DOHH2 (cell line): ENCODE measurements at regions not wholly inside any gene's neighbourhood (a gene's known extent, or its start where the extent isn't known, plus 50 kb on each side); places are given as distances from the start of the nearest gene placed in this dataset.

Source experiments
- H3F3A ChIP-seq: fragments of 200-600 bp; sonication (generic), shearing (Covaris generic); 2 replicates; pipeline ENCODE4 v1.6.0; 2016; ENCODE audit warnings: antibody characterized with exemption, mild to moderate bottlenecking; ENCODE audit not compliant: control insufficient read depth, insufficient read depth
- H3K27ac ChIP-seq: fragments of 200-600 bp; sonication (generic); 2 replicates; pipeline ENCODE4 v1.5.1; 2014; ENCODE audit warnings: low read depth, mild to moderate bottlenecking, low read length, moderate library complexity
- H3K27me3 ChIP-seq: fragments of 200-600 bp; sonication (generic); 2 replicates; pipeline ENCODE4 v1.6.1; 2014; ENCODE audit warnings: mild to moderate bottlenecking, low read length, mixed read lengths; ENCODE audit not compliant: control insufficient read depth
- H3K36me3 ChIP-seq: fragments of 200-600 bp; sonication (generic); 2 replicates; pipeline ENCODE4 v1.6.1; 2014; ENCODE audit warnings: mild to moderate bottlenecking, low read length, moderate library complexity, mixed read lengths; ENCODE audit not compliant: control insufficient read depth
- H3K4me1 ChIP-seq: fragments of 200-600 bp; sonication (generic); 2 replicates; pipeline ENCODE4 v1.6.1; 2014; ENCODE audit warnings: mild to moderate bottlenecking, low read length, mixed read lengths; ENCODE audit not compliant: control insufficient read depth
- H3K4me2 ChIP-seq: fragments of 200-600 bp; sonication (generic); 2 replicates; pipeline ENCODE4 v1.6.0; 2014; ENCODE audit warnings: mild to moderate bottlenecking, low read length, moderate library complexity
- H3K4me3 ChIP-seq: fragments of 200-600 bp; sonication (generic); 2 replicates; pipeline ENCODE4 v1.5.1; 2014; ENCODE audit warnings: mild to moderate bottlenecking, low read length, mixed read lengths
- H3K79me2 ChIP-seq: fragments of 200-600 bp; sonication (generic); 2 replicates; pipeline ENCODE4 v1.6.1; 2014; ENCODE audit warnings: mild to moderate bottlenecking, low read length, mixed read lengths; ENCODE audit not compliant: control insufficient read depth
- H3K9me2 ChIP-seq: fragments of 200-600 bp; sonication (generic); replicated peaks from 2 replicates; pipeline ENCODE4 v1.6.1; 2014; ENCODE audit warnings: mild to moderate bottlenecking, low read length, mixed read lengths; ENCODE audit not compliant: control insufficient read depth
- H3K9me3 ChIP-seq: fragments of 200-600 bp; sonication (generic); 2 replicates; pipeline ENCODE4 v1.6.1; 2014; ENCODE audit warnings: antibody characterized with exemption, low read length, mixed read lengths; ENCODE audit not compliant: control insufficient read depth, insufficient read depth
- H4K20me1 ChIP-seq: fragments of 200-600 bp; sonication (generic); 2 replicates; pipeline ENCODE4 v1.6.0; 2014; ENCODE audit warnings: low read depth, mild to moderate bottlenecking, antibody characterized with exemption, low read length, moderate library complexity; ENCODE audit not compliant: control insufficient read depth, insufficient read depth
- CTCF ChIP-seq: fragments of 200-600 bp; sonication (generic); IDR thresholded peaks from one replicate; pipeline ENCODE4 v1.5.1; 2014; ENCODE audit warnings: antibody characterized with exemption, mild to moderate bottlenecking, low read depth, low read length; ENCODE audit not compliant: poor library complexity, severe bottlenecking
- EZH2phosphoT487 ChIP-seq: fragments of 200-600 bp; sonication (generic); IDR thresholded peaks from 2 replicates; pipeline ENCODE4 v1.6.1; 2017; ENCODE audit warnings: borderline replicate concordance, mild to moderate bottlenecking, antibody characterized with exemption, low read length, moderate library complexity, mixed read lengths

DNA sequence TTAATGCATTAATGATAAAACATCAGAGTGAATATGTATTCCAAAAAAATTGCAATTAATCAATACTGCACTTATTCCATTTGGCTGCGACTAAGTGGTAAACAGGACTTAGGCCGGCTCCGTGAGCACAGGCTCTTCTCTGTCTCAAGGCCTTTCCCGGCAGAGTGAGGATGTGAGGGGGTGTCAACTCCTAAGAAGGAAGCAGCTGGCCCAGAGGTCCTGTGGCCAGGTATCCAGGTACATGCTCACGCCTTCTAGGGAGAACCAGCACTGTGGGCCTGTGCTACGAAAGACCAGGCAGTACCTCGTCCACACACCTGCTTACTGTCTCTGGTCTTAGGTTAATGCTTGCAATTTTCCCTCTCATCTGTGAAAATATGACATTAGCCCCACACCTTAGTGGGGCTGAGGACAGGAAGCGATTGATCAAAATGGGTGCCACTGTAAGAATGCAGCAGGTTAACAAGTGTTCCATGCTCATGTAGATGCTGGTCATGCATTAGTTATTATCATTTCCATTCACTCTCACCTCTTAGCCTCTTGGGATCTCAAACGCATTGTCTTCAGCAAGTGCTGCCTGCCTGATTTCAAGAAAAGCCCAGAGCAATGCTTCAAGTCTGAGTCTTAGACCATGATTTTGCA is 175.3 kb downstream of the ABHD5 start:
- H3K9me2 ChIP-seq = no peaks in the 10 kb centered on the region; the same call in 1 of the 2 replicates
- no peak overlapping the region for H3K4me2 ChIP-seq
- H3K27ac ChIP-seq = no peak overlapping the region
- TF ChIP-seq EZH2phosphoT487 (no peak), CTCF (no peak)
- peaks cover 13% of the 10 kb centered on the region for H3K27me3 ChIP-seq
- no peaks in the 10 kb centered on the region for H3K79me2 ChIP-seq
- no peaks in the 10 kb centered on the region for H3K4me1 ChIP-seq
- H4K20me1 ChIP-seq = no peaks in the 10 kb centered on the region
- H3F3A ChIP-seq = no peaks in the 10 kb centered on the region
- H3K4me3 ChIP-seq = no peak overlapping the region
- no peaks in the 10 kb centered on the region for H3K36me3 ChIP-seq
- no peaks in the 10 kb centered on the region for H3K9me3 ChIP-seq

DNA sequence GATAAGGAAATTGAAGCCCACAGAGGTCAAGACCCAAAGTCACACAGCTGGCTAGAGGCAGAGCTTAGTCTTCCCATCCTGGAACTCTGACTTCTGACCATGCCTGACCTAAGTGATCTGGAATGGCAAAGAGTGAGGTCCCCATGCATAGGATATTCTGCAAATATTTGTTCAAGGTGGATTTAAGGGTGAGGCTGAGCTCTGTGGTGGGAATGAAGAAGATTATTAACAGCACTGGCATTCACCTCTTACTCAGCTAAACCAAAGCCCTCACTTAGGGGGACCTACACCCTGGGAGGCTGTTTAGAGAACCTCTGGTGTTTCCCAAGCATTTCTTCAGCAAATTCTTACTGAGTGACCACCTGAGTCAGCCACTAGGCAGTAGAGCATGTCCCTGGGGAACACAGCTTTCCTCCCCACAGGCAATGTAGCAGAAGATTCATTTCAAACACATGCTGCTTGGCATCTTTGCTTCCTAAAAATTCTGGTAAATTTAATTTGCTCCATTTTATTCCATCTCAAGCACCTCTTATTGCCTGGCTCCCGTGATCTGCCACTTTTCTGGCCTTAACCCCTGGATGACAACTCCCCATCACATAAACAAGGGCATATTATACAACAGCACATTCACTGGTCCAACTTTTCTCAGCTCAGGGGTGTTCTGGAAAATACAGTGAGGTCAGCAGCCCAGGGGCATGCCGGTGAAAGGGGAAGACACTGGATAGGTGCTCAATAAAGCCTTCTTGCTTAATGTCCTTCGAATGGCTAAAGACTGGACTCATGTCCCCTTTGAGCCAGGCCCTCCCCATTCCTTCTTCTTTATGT is 176.0 kb downstream of the ABHD5 start:
- Histone ChIP-seq H3K4me1 (no peaks in the 10 kb centered on the region), H3K9me2 (no peaks in the 10 kb centered on the region), H3K4me2 (no peak overlapping the region), H3K79me2 (no peaks in the 10 kb centered on the region), H4K20me1 (no peaks in the 10 kb centered on the region), H3F3A (no peaks in the 10 kb centered on the region), H3K4me3 (no peak overlapping the region), H3K9me3 (no peaks in the 10 kb centered on the region), H3K27ac (no peak overlapping the region), H3K27me3 (peaks cover 19% of the 10 kb centered on the region), H3K36me3 (no peaks in the 10 kb centered on the region)
- no peak for TF ChIP-seq CTCF
- TF ChIP-seq EZH2phosphoT487 = no peak

GRCh38 chr3:43867436-43868072 is 176.8 kb downstream of the ABHD5 start:
- Histone ChIP-seq H3K27me3 (peaks cover 24% of the 10 kb centered on the region), H3K9me2 (no peaks in the 10 kb centered on the region), H3K27ac (no peak overlapping the region), H3F3A (no peaks in the 10 kb centered on the region), H3K4me3 (no peak overlapping the region), H3K9me3 (no peaks in the 10 kb centered on the region), H3K4me2 (no peak overlapping the region), H3K36me3 (no peaks in the 10 kb centered on the region), H3K79me2 (no peaks in the 10 kb centered on the region), H4K20me1 (no peaks in the 10 kb centered on the region), H3K4me1 (peaks cover 4% of the 10 kb centered on the region; the same call in 1 of the 2 replicates)
- no peak for TF ChIP-seq EZH2phosphoT487
- TF ChIP-seq CTCF = no peak
